ENCODE measurements at regions not wholly inside any gene's neighbourhood (a gene's known extent, or its start where the extent isn't known, plus 50 kb on each side); places are given as distances from the start of the nearest gene placed in this dataset.

DNA sequence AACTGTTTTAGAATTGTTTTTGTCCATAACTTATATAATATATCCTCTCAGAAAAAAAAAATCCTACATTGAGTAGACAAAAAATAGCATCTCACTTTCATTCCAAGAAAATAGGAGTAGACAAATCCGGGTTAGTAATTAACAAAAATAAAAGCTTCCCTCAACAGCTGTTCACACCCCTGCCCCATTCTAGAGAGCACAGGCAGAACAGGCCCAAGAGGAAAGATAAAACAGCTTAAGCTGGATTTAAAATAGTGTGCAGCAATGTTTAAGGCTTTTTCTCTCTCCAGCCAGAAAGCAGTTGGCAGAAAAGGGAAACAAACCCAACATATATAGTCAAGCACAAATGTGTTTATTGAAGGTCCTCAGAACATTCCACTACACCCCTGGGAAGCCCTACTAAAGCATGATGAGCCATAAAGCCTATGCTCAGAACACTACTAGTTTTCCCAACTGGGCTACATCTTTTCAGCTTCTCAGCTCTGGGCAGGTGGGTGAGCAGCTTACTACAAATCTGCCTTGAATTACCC, 189.9 kb downstream of the MTERF1 start:
- TF ChIP-seq, protein P1, sequence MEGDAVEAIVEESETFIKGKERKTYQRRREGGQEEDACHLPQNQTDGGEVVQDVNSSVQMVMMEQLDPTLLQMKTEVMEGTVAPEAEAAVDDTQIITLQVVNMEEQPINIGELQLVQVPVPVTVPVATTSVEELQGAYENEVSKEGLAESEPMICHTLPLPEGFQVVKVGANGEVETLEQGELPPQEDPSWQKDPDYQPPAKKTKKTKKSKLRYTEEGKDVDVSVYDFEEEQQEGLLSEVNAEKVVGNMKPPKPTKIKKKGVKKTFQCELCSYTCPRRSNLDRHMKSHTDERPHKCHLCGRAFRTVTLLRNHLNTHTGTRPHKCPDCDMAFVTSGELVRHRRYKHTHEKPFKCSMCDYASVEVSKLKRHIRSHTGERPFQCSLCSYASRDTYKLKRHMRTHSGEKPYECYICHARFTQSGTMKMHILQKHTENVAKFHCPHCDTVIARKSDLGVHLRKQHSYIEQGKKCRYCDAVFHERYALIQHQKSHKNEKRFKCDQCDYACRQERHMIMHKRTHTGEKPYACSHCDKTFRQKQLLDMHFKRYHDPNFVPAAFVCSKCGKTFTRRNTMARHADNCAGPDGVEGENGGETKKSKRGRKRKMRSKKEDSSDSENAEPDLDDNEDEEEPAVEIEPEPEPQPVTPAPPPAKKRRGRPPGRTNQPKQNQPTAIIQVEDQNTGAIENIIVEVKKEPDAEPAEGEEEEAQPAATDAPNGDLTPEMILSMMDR (IDR thresholded peaks at IDR 0.05; ENCODE audit: low read depth, low read length, missing control alignments), result no peak
- no peak overlapping the region for H3K4me3 ChIP-seq (ENCODE audit: low read depth, low read length)
- no peak for DNase-seq (ENCODE audit: low read depth)

DNA sequence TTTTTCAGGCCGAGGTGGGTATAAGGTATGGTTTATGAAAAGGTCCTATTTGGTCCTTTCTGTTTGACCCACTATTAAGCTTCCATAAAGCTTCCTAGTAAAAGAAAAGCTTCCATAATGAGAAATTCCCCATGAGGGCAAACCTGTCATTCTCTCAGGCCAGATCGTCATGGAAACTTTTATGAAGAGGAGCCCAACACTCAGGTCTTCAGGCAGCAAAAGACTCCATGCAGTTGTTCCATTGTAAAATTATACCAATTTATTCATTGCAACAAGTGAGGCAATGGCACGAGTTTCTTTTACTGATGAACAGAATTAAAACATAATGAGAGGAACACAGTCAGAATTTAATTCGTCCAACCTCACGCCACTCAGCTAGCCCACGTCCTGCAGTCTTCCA, 188.6 kb downstream of the MTERF1 start:
- TF ChIP-seq, protein P1 (IDR thresholded peaks at IDR 0.05; ENCODE audit: low read depth, low read length, missing control alignments), result no peak
- no peak overlapping the region for H3K4me3 ChIP-seq (ENCODE audit: low read depth, low read length)
- no peak for DNase-seq (ENCODE audit: low read depth)

DNA sequence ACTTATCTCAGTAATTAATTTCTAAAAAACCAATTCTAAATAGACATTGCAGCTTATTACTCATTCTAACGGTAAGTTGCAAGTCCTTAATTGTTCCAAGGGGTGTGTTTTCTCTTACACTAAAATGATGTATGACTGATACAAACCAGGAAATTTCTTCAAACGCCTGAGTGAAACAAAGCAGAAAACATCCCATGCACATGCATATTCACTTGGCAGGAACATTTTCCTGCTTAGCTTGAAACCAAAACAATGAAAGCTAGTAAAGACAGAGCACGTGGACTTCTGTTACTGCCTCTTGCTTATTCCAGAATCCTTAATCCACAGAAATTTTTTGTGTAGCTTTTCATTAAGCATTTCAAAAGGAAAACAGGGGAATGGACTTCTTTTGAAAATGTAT, 187.7 kb downstream of the MTERF1 start:
- DNase-seq (ENCODE audit: low read depth), result no peak
- no peak overlapping the region for H3K4me3 ChIP-seq (ENCODE audit: low read depth, low read length)

DNA sequence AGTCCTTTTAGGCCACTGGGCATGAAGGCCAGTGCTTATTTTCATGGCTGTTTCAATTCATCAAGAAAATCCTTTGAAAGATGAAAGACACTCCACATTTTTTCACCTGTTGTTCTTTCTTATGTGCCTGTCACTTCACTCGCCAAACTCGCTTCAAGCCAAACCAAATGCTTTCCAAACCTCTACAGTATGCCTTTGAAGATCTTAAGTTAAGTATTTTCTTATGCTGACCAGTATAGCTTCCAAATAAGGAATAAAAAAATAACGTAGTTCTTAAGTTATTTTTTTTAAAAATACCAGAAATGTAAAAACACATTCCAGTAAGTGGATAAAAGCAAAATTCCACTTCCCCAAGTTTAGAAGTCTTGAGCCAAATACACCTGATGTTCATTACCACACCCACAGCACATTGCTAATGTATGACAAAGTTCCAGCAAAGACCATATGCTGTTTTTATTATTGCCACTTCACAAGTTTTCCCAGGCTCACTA, 186.1 kb downstream of the MTERF1 start:
- no peak overlapping the region for H3K4me3 ChIP-seq (ENCODE audit: low read depth, low read length)
- no peak for DNase-seq (ENCODE audit: low read depth)
- TF ChIP-seq, protein P1 (IDR thresholded peaks at IDR 0.05; ENCODE audit: low read depth, low read length, missing control alignments), result no peak

More for the DNA sequence above, 187.7 kb downstream of the MTERF1 start:
- TF ChIP-seq, protein P1 (IDR thresholded peaks at IDR 0.05; ENCODE audit: low read depth, low read length, missing control alignments), result no peak

DNA sequence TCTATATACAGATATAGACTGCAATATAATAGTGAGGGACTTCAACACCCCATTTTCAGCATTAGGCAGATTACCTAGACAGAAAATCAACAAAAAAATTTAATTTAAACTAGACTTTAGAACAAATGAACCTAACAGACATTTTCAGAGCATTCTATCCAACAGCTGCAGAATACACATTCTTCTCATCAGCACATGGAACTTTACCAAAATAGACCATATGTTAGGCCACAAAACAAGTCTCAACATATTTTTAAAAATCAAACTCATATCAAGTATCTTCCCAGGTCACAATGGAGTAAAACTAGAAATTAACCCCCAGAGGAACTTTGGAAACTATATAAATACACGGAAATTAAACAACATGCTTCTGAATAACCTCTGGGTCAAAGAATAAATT, 169.6 kb downstream of the MTERF1 start:
- no peak for DNase-seq (ENCODE audit: low read depth)
- no peak overlapping the region for H3K4me3 ChIP-seq (ENCODE audit: low read depth, low read length)
- TF ChIP-seq, protein P1 (IDR thresholded peaks at IDR 0.05; ENCODE audit: low read depth, low read length, missing control alignments), result no peak

DNA sequence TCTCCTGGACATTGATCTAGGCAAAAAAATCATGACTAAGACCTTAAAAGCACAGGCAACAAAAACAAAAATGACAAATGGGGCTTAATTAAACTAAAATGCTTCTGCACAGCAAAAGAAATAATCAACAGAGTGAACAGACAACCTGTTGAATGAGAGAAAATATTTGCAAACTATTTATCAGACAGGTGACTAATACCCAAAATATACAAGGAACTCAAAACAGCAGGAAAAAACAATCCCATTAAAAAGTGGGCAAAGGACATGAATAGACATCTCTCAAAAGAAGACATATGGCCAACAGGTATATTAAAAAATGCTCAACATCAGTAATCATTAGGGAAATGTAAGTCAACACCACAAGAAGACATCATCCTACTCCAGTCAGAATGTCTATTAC, 166.8 kb downstream of the MTERF1 start:
- no peak for DNase-seq (ENCODE audit: low read depth)
- no peak overlapping the region for H3K4me3 ChIP-seq (ENCODE audit: low read depth, low read length)
- TF ChIP-seq, protein P1 (IDR thresholded peaks at IDR 0.05; ENCODE audit: low read depth, low read length, missing control alignments), result no peak

Data from GM12864 (cell line).